HG03135 (cell line): ENCODE measurements at regions not wholly inside any gene's neighbourhood (a gene's known extent, or its start where the extent isn't known, plus 50 kb on each side); places are given as distances from the start of the nearest gene placed in this dataset.
"Not testable (repeated sequence)": the region's sequence is repeated elsewhere in the genome, so short reads cannot be mapped to it uniquely, and the experiment has no call there.

ENCODE experiments used
- ATAC-seq: cut with Tn5 transposase; IDR thresholded peaks from one replicate; pipeline ENCODE4 v1.9.1; 2021; ENCODE audit warnings: mild to moderate bottlenecking, moderate library complexity; ENCODE audit not compliant: unreplicated experiment

GRCh38 chr4:1531683-1532548, 125.7 kb upstream of the NKX1-1 start:
- no peak for ATAC-seq

DNA sequence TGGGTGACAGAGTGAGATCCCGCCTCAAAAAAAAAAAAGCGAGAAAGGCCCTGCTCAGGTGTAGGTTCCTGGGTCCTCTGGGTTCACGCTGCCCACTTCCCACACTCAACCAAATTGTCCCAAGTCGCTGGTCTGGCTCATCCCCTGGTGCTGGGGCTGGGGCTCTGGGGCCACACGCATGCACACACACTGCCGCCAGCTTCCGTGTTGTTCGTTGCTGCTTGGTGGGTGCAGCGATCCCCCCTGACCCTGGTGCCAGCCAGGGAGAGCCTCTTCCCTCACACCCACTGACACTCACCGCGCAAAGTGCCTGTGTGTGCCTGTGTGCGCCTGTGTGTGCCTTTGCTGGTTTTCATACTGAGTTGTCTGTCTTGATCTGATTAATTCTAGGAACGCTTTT, 124.1 kb upstream of the NKX1-1 start:
- no peak for ATAC-seq

DNA sequence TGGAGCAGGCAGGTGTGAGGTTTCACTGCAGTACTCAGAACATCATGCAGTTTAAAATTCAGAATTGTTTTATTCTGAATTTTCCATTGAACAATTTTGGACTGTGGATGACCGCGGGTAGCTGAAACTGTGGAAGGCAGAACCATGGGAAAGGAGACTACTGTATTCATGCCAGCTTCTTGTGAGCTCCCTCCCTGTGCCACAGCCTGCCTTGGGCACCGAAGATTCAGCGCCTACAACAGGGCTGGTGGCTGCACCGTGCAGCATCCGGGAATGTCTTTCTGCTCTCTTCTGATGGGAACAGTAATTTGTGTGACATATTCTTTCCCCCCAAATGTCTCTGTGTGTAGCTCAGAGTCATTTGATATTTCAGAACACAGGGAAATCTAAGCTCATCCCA, 118.5 kb upstream of the NKX1-1 start:
- no peak for ATAC-seq

GRCh38 chr4:1523907-1524636, 117.8 kb upstream of the NKX1-1 start:
- ATAC-seq, result no peak

- ATAC-seq, result no peak
These were observed 117.3 kb upstream of the NKX1-1 start for GRCh38 chr4:1523506-1523905.

DNA sequence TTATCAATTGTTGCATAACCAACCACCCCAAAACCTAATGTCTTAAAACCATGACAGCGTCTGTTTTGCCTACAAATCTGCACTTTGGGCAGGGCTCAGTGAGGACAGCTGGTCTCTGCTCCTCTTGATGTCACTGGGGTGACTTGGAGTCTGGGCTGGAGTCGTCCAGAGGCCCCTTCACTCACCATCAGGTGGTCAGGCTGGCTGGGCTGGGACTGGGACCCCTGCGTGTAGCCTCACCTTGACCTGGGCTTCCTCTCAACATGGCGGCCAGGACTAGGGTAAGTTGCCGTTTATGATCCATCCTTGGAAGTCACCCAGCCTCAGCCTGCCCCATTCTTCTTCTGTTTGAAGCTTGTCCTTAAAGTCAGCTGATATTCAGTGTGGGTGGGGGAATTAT, 116.8 kb upstream of the NKX1-1 start:
- no peak for ATAC-seq

DNA sequence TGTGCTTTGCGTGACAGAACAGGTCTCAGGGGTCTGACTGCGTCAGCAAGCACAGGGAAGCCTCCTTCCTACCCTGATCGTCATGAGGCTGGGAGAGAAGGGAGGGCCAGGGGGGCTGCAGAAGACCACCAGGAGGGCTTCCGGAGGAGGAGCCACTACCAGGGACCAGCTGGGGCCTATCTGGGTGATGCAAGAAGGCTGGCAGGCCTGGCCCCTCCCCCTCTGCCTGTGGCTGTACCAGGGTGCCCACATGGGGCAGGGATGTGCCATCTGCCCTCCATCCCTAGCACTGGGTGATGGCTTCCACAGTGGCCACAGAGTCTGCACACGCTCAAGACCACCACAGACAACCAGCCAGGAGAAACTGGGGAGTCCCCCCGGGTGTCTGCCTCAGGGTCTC, 116.4 kb upstream of the NKX1-1 start:
- ATAC-seq, result no peak

DNA sequence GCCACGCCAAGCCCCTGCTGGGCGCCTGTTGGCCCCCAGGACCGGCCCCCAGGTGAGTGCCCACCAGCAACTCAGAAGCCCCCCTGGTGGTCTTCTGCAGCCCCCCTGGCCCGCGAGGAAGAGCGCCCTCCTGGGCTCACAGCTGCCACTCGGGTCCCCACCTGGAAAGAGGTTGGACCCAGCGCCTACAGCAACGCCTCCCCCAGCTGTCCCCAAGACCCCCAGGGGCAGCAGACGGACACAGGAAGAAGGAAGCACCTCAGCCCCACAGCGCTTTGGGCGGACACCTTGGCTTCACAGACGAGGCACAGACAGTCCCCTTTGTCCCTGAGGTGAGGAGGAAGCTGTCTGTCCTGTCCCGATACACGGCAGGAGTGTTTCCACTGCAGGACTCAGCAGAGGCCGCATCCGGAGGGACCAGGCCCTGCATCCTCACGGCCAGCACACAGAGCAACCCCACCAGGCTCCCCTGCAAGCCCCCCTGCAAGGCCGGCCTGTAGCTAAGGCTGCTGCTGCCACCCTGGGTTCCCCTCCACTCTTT, 115.6 kb upstream of the NKX1-1 start:
- ATAC-seq, result no peak

- ATAC-seq, result not testable (repeated sequence)
These were observed 114.7 kb upstream of the NKX1-1 start for GRCh38 chr4:1520795-1521576.

DNA sequence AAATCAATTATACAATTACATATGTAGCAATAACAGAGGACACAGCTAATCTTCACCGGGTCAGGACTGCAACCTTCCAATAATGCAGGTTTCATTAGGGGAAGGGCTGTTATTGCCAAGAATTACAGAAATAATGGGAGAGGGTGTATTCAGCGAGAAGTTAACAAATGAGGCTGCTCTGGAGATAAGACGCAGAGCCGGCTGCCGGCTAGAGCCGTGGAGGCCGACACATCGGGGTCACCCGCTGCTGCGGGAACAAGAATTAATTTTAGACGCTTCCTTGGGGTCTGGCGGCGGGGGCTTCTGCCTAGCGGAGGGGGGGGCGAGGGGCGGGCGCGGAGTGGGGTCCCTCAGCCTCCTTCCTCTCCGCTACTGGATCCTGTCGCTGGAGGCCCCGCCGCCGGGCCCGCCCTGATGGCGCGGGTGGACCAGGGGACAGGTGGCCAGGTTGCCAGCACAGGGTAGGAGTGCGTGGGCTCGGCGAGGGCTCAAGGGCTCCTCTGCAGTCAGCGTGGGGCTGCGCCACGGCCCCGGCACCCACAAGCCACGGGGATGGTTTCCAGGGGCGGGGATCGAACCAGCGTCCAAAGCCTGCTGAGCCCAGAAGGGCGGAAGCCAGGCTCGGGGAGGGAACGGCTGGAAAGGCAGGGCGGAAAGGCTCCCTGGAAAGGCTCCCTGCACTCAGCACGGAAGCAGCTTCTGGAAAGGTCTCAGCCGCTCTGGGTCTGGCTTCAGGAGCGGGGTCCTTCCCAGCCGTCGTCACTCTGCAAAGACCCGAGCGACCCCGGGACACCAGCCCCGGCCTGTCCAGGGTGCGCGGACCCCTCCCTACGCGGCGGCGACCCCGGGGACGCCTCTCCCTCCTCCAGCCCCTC, 113.8 kb upstream of the NKX1-1 start:
- no peak for ATAC-seq

- ATAC-seq, result no peak
These were observed 112.9 kb upstream of the NKX1-1 start for GRCh38 chr4:1518997-1519700.

- ATAC-seq, result no peak
These were observed 111.6 kb upstream of the NKX1-1 start for GRCh38 chr4:1517592-1518411.

DNA sequence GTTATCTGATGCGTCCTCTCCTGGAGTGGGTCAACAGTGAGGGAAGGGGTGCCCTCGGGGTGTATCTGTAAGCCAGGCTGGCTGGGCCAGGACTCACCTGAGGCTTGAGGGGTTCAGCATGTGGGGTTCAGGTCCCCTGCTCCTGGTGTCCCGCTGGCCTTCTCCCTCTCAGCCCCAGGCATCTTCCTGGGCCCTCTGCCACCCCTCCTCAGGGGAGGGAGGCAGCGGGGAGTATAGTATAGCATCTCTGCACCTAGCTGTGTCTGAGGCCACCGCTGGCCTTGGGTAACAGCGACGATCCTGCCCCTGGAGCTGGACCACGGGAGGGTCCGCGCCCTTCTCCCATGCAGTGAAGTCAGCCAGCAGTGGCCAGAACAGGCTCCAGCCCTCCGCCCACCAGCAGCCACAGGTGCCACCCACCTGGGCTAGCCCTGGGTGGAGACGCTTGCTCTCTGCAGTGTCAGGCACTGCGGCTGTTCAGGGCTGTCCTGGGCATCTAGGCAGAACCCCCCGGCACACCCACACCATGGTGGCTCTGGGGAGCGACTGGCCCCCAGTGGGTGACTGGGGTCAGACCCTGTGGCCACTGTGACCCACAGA, 110.7 kb upstream of the NKX1-1 start:
- no peak for ATAC-seq

DNA sequence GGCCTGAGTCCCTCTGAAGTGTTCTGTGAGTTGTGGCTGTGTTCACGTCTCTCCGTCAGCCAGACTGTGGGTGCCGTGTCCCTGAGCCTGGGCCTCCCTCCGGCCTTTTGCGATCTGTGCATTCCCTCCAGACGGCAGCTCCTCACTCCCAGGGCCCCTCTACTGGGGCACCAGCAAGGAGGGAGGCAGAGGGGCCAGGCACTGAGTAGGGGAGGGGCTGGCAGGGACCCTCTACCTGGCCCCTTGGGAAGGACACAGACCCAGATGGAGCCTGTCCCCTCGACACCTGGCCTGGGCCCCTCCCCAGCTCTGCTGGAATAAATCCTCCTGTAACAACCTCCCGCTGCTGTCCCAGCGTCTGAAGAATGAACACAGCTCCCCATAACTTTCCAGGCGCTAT, 110.0 kb upstream of the NKX1-1 start:
- ATAC-seq, result no peak

DNA sequence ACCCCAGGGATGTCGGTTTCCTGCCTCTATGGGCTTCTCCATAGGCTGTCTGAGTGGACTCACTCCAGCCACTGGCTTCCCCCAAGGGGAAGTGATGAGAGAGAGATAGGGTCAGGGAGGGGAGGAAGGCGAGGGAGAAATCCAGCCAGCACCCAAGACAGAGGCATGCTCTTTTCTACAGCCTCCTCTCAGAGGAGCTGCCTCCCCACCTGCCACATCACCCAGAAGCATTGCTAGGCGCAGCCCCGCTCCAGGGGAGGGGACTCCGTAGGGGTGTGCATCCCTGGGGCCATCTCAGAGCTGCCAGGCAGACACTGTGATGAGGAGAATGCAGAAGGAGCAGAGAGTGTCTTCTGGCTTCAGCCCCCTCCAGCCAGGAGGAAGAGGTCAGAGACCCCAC, 109.5 kb upstream of the NKX1-1 start:
- ATAC-seq, result no peak

GRCh38 chr4:1515156-1515555, 108.9 kb upstream of the NKX1-1 start:
- no peak for ATAC-seq

DNA sequence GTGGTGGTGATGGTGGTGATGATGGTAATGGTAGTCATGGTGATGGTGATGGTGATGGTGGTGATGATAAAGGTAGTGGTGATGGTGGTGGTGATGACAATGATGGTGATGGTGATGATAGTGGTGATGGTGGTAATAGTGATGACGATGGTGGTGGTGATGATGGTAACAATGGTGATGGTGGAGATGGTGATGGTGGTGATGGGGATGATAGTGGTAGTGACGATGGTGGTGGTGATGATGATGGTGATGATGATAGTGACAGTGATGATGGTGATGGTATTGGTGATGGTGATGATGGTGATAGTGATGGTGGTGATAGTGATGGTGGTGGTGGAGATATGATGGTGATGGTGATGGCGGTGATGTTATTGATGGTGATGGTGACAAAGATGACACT, 108.4 kb upstream of the NKX1-1 start:
- ATAC-seq, result no peak

DNA sequence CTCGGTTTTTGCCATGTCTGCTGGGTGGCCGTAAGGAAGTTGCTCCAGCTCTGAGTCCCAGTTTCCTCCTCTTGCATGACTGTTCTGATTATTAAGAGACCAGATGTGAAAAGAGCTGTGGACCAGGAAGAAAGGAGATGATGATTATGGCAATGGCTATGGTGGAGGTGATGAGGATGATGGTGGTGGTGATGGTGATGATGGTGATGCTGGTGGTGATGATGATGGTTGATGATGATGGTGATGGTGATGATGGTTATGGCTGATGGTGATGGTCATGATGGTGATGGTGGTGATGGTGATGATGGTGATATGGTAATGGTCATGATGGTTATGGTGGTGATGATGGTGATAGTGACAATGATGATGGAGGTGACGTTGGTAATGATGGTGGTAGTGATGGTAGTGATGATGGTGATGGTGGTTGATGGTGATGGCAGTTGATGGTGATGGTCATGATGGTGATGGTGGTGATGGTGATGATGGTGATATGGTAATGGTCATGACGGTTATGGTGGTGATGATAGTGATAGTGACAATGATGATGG, 107.8 kb upstream of the NKX1-1 start:
- ATAC-seq, result no peak
